ENCODE measurements at regions not wholly inside any gene's neighbourhood (a gene's known extent, or its start where the extent isn't known, plus 50 kb on each side); places are given as distances from the start of the nearest gene placed in this dataset.
"Not testable (repeated sequence)": the region's sequence is repeated elsewhere in the genome, so short reads cannot be mapped to it uniquely, and the experiment has no call there.

GRCh38 chr1:72379072-72379471 lies 96.7 kb upstream of the NEGR1 start:
- no peak for ATAC-seq

GRCh38 chr1:72375226-72375625 lies 92.9 kb upstream of the NEGR1 start:
- H3K36me3 Mint-ChIP-seq (ENCODE audit: low read depth): no peaks in the 10 kb centered on the region
- ChIA-PET POLR2A (no interaction called here), CTCF (no interaction called here)
- H3K27ac Mint-ChIP-seq: no peak overlapping the region
- peaks cover 4% of the 10 kb centered on the region for H3K9me3 Mint-ChIP-seq (ENCODE audit: insufficient read depth)
- ATAC-seq: no peak
- no peak overlapping the region for H3K4me3 Mint-ChIP-seq
- no peaks in the 10 kb centered on the region for H3K27me3 Mint-ChIP-seq (ENCODE audit: low read depth)
- DNase-seq: no peak
- H3K4me1 Mint-ChIP-seq (ENCODE audit: low read depth): no peaks in the 10 kb centered on the region

More at GRCh38 chr1:72379072-72379471, 96.7 kb upstream of the NEGR1 start:
- ChIA-PET CTCF (no interaction called here), POLR2A (interaction anchor here (0.7 kb wide), 1 partner anchor 374 kb away, joined by 3 read pairs; no protein-coding TSS in a partner anchor)
- no peaks in the 10 kb centered on the region for H3K36me3 Mint-ChIP-seq (ENCODE audit: low read depth)
- no peak overlapping the region for H3K27ac Mint-ChIP-seq
- DNase-seq: no peak
- no peaks in the 10 kb centered on the region for H3K4me1 Mint-ChIP-seq (ENCODE audit: low read depth)
- no peaks in the 10 kb centered on the region for H3K9me3 Mint-ChIP-seq (ENCODE audit: insufficient read depth)
- H3K27me3 Mint-ChIP-seq (ENCODE audit: low read depth): no peaks in the 10 kb centered on the region
- H3K4me3 Mint-ChIP-seq: no peak overlapping the region

- Mint-ChIP-seq H3K27ac (no peak overlapping the region), H3K4me1 (ENCODE audit: low read depth) (peaks cover 19% of the 10 kb centered on the region), H3K27me3 (ENCODE audit: low read depth) (peaks cover 6% of the 10 kb centered on the region), H3K4me3 (no peak overlapping the region), H3K9me3 (ENCODE audit: insufficient read depth) (peaks cover 4% of the 10 kb centered on the region), H3K36me3 (ENCODE audit: low read depth) (no peaks in the 10 kb centered on the region)
- DNase-seq: no peak
- ATAC-seq: no peak
- ChIA-PET CTCF (no interaction called here), POLR2A (no interaction called here)
Measured at GRCh38 chr1:72371259-72372035, 89.1 kb upstream of the NEGR1 start.

GRCh38 chr1:72370836-72371235 lies 88.5 kb upstream of the NEGR1 start:
- H3K27ac Mint-ChIP-seq; ATAC-seq; H3K4me3 Mint-ChIP-seq; CTCF ChIA-PET; H3K36me3 Mint-ChIP-seq (ENCODE audit: low read depth); POLR2A ChIA-PET; DNase-seq; H3K27me3 Mint-ChIP-seq (ENCODE audit: low read depth); H3K9me3 Mint-ChIP-seq (ENCODE audit: insufficient read depth): not testable (repeated sequence)
- H3K4me1 Mint-ChIP-seq (ENCODE audit: low read depth): peaks cover 21% of the 10 kb centered on the region

- CTCF ChIA-PET: no interaction called here
- H3K4me1 Mint-ChIP-seq (ENCODE audit: low read depth): peaks cover 21% of the 10 kb centered on the region
Measured at GRCh38 chr1:72369069-72369757, 86.9 kb upstream of the NEGR1 start.

GRCh38 chr1:72366466-72366865 lies 84.1 kb upstream of the NEGR1 start:
- H3K4me1 Mint-ChIP-seq (ENCODE audit: low read depth): peaks cover 21% of the 10 kb centered on the region
- ATAC-seq: no peak
- no peaks in the 10 kb centered on the region for H3K36me3 Mint-ChIP-seq (ENCODE audit: low read depth)
- H3K27ac Mint-ChIP-seq: no peak overlapping the region
- H3K9me3 Mint-ChIP-seq (ENCODE audit: insufficient read depth): peaks cover 4% of the 10 kb centered on the region
- H3K4me3 Mint-ChIP-seq: no peak overlapping the region
- peak; percentile 23 for DNase-seq
- ChIA-PET CTCF (no interaction called here), POLR2A (interaction anchor here (0.6 kb wide), 1 partner anchor 20 kb away, joined by 3 read pairs; no protein-coding TSS in a partner anchor)
- H3K27me3 Mint-ChIP-seq (ENCODE audit: low read depth): peaks cover 9% of the 10 kb centered on the region

More at GRCh38 chr1:72369069-72369757, 86.9 kb upstream of the NEGR1 start:
- no peak for ATAC-seq
- H3K27ac Mint-ChIP-seq: no peak overlapping the region
- peaks cover 4% of the 10 kb centered on the region for H3K9me3 Mint-ChIP-seq (ENCODE audit: insufficient read depth)
- no peaks in the 10 kb centered on the region for H3K36me3 Mint-ChIP-seq (ENCODE audit: low read depth)
- H3K4me3 Mint-ChIP-seq: no peak overlapping the region
- peaks cover 6% of the 10 kb centered on the region for H3K27me3 Mint-ChIP-seq (ENCODE audit: low read depth)
- POLR2A ChIA-PET: no interaction called here
- DNase-seq: no peak

- CTCF ChIA-PET: no interaction called here
- POLR2A ChIA-PET: no interaction called here
- DNase-seq: no peak
- Mint-ChIP-seq H3K9me3 (ENCODE audit: insufficient read depth) (peaks cover 4% of the 10 kb centered on the region), H3K4me1 (ENCODE audit: low read depth) (peaks cover 21% of the 10 kb centered on the region), H3K36me3 (ENCODE audit: low read depth) (no peaks in the 10 kb centered on the region), H3K27me3 (ENCODE audit: low read depth) (peaks cover 9% of the 10 kb centered on the region), H3K4me3 (no peak overlapping the region), H3K27ac (no peak overlapping the region)
- no peak for ATAC-seq
Measured at GRCh38 chr1:72365693-72366092, 83.4 kb upstream of the NEGR1 start.

- DNase-seq (no peak), ATAC-seq (no peak)
- Mint-ChIP-seq H3K4me1 (ENCODE audit: low read depth) (peaks cover 5% of the 10 kb centered on the region), H3K9me3 (ENCODE audit: insufficient read depth) (no peaks in the 10 kb centered on the region), H3K27ac (no peak overlapping the region), H3K27me3 (ENCODE audit: low read depth) (peaks cover 3% of the 10 kb centered on the region), H3K36me3 (ENCODE audit: low read depth) (no peaks in the 10 kb centered on the region), H3K4me3 (no peak overlapping the region)
- POLR2A ChIA-PET: no interaction called here
- CTCF ChIA-PET: no interaction called here
Measured at GRCh38 chr1:72362538-72362937, 80.2 kb upstream of the NEGR1 start.

GRCh38 chr1:72357411-72357810 lies 75.1 kb upstream of the NEGR1 start:
- POLR2A ChIA-PET: no interaction called here

GRCh38 chr1:72355899-72356298 lies 73.6 kb upstream of the NEGR1 start:
- CTCF ChIA-PET: no interaction called here
- no peak for ATAC-seq
- H3K4me3 Mint-ChIP-seq: no peak overlapping the region
- H3K27me3 Mint-ChIP-seq (ENCODE audit: low read depth): no peaks in the 10 kb centered on the region
- H3K9me3 Mint-ChIP-seq (ENCODE audit: insufficient read depth): no peaks in the 10 kb centered on the region
- H3K36me3 Mint-ChIP-seq (ENCODE audit: low read depth): no peaks in the 10 kb centered on the region
- no peak overlapping the region for H3K27ac Mint-ChIP-seq
- no peaks in the 10 kb centered on the region for H3K4me1 Mint-ChIP-seq (ENCODE audit: low read depth)
- DNase-seq: no peak
- POLR2A ChIA-PET: no interaction called here

More at GRCh38 chr1:72357411-72357810, 75.1 kb upstream of the NEGR1 start:
- DNase-seq (no peak), ATAC-seq (no peak)
- Mint-ChIP-seq H3K4me3 (no peak overlapping the region), H3K27ac (no peak overlapping the region), H3K9me3 (ENCODE audit: insufficient read depth) (no peaks in the 10 kb centered on the region), H3K36me3 (ENCODE audit: low read depth) (no peaks in the 10 kb centered on the region), H3K4me1 (ENCODE audit: low read depth) (no peaks in the 10 kb centered on the region), H3K27me3 (ENCODE audit: low read depth) (no peaks in the 10 kb centered on the region)
- CTCF ChIA-PET: no interaction called here

- H3K27me3 Mint-ChIP-seq (ENCODE audit: low read depth): no peaks in the 10 kb centered on the region
- H3K9me3 Mint-ChIP-seq (ENCODE audit: insufficient read depth): no peaks in the 10 kb centered on the region
Measured at GRCh38 chr1:72341661-72342060, 59.3 kb upstream of the NEGR1 start.

GRCh38 chr1:72336776-72337175 lies 54.4 kb upstream of the NEGR1 start:
- ChIA-PET POLR2A (no interaction called here), CTCF (no interaction called here)
- Mint-ChIP-seq H3K36me3 (ENCODE audit: low read depth) (no peaks in the 10 kb centered on the region), H3K27ac (no peak overlapping the region), H3K4me3 (no peak overlapping the region), H3K4me1 (ENCODE audit: low read depth) (no peaks in the 10 kb centered on the region), H3K9me3 (ENCODE audit: insufficient read depth) (no peaks in the 10 kb centered on the region), H3K27me3 (ENCODE audit: low read depth) (no peaks in the 10 kb centered on the region)
- DNase-seq (no peak), ATAC-seq (no peak)

More at GRCh38 chr1:72341661-72342060, 59.3 kb upstream of the NEGR1 start:
- no peaks in the 10 kb centered on the region for H3K36me3 Mint-ChIP-seq (ENCODE audit: low read depth)
- no peak for ATAC-seq
- H3K4me1 Mint-ChIP-seq (ENCODE audit: low read depth): no peaks in the 10 kb centered on the region
- no peak overlapping the region for H3K4me3 Mint-ChIP-seq
- no peak for DNase-seq
- no peak overlapping the region for H3K27ac Mint-ChIP-seq
- ChIA-PET POLR2A (no interaction called here), CTCF (no interaction called here)

Data from activated CD8-positive, alpha-beta T cell treated with anti-CD3 and anti-CD28 coated beads, Interleukin-2, amount 10 ng/mL, durations not matched to agents 7 days and 5 days (primary cell).